ENCODE measurements at regions not wholly inside any gene's neighbourhood (a gene's known extent, or its start where the extent isn't known, plus 50 kb on each side); places are given as distances from the start of the nearest gene placed in this dataset.

GRCh38 chr13:99690426-99691174 is 189.3 kb downstream of the TM9SF2 start (continued):
- no peak for TF ChIP-seq KDM4A (IDR thresholded peaks at IDR 0.05; ENCODE audit: low read depth, low read length, severe bottlenecking)
- TF ChIP-seq POLR2AphosphoS5 (IDR thresholded peaks at IDR 0.05; ENCODE audit: low read depth, low read length) = peak; percentile 64
- no peak for TF ChIP-seq CEBPB (IDR thresholded peaks at IDR 0.05; ENCODE audit: low read depth, low read length)
- TF ChIP-seq TBP (IDR thresholded peaks at IDR 0.05; ENCODE audit: low read depth, low read length) = no peak
- TF ChIP-seq HDAC2 (IDR thresholded peaks at IDR 0.05; ENCODE audit: borderline replicate concordance in 1 of 2, low read depth in 2 of 2, low read length in 2 of 2) = peak in 1 of 2 experiments; percentile 59; a peak in 1 of 4 replicates
- 0 out of 2 replicates have a peak, but pooled peaks have one; percentile 18 for TF ChIP-seq YY1 (IDR thresholded peaks at IDR 0.05; ENCODE audit: low read depth, low read length)

All from H1 (cell line).